NOMO-1 (cell line): ENCODE measurements at regions not wholly inside any gene's neighbourhood (a gene's known extent, or its start where the extent isn't known, plus 50 kb on each side); places are given as distances from the start of the nearest gene placed in this dataset.
"Not testable (repeated sequence)": the region's sequence is repeated elsewhere in the genome, so short reads cannot be mapped to it uniquely, and the experiment has no call there.

Experiments used
- DNase-seq, 2 experiments: peaks; one replicate each; lab custom pipeline; 2025; ENCODE audit not compliant: unreplicated experiment in 2 of 2; lab: John Stamatoyannopoulos, UW

DNA sequence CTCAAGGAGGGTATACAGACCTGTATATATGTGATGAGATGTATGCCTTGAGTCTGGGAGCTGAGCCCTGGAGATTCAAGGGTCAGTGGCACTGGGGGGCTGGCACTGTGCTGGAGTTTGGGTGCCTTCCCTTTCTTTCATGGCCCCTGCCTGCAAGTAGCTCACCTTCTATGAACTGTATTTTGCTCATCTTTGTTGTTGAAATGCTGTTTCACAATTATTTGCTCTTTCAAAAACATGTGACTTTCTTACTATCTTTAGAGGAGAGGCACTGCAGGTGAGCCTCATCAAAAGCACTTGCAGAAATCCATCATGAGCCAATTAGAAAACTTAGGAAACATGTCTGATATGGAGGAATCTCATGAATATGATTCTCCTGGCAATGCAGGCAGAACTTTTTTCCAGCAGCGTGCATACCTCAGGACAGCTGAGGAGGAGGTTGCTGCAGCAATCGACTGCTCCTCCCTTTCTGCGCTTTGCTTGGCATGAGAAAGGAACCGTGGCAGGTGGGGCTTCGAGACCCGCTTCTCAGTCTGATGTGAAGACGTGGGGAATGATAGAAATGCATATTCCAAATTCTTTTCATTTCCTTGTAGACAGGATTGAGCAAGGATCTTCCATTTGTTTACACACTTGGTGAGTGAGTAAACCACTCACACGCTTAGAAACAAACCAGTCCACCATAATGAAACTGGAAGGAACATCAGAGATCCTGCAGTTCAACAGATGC lies 178.4 kb upstream of the E2F8 start:
- DNase-seq: no peak

DNA sequence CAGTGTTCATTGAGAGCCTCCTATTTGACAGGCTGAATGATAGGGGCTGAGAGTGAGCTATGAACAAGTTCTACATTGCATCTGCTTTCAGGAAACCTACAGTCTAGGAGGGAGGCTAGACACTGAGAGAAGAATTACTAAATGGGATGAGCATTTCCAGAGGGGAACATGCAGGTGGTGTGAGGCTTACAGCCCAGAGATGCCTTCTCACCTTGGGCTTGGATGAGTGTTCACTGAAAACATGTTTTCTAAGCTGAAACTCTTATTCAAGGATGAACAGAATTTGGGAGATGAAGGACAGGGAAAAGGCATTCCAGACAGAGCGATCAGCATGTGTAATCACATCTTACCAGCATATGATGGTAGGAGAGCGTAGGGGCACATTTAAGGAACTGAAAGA lies 177.5 kb upstream of the E2F8 start:
- DNase-seq: no peak

DNA sequence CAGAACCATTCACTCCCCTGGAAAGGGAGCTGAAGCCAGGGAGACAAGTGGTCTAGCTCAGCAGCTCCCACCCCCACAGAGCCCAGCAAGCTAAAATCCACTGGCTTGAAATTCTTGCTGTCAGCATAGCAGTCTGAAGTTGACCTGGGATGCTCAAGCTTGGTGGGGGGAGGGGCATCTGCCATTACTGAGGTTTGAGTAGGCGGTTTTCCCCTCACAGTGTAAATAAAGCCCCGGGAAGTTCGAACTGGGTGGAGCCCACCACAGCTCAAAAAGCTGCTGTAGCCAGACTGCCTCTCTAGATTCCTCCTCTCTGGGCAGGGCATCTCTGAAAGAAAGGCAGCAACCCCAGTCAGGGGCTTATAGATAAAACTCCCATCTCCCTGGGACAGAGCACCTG lies 171.3 kb upstream of the E2F8 start:
- not testable (repeated sequence) for DNase-seq

DNA sequence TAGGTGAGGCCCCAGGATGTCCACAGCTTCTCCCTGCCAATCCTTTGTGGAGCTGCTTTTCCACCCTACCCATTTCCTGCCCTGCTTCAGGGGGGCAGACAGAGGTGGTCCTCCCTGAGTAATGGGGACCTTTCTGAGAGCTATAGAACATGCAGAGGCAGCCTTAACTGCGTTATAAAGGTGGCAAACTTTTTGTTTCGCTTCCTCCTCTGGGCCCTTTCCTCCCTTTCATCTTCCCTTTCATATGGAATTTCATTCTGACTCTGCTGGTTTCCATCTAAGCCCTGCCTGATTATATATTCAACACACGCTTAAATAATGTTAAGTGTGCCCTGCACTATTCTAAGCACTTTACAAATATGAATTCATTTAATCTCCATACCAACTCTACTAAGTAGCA lies 169.3 kb upstream of the E2F8 start:
- no peak for DNase-seq

DNA sequence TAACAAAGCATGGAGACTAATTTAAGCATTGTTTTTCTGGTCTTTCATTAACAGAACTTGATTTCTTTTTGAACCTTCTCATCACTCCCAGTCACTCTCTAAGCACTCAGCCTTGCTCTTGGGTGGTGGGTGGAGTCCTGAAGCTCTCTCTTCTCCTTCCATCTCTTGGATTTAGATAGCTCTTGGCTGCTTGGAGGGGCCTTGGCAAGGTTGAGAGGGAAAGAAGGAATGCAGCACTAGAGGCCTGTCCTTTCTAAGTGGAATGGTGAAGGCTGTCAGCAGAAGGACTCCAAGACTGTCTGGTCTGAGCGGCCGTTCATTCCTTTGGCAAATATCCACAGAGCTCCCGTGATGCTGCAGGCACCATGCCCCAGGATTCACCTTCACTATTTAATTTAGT lies 168.6 kb upstream of the E2F8 start:
- DNase-seq: no peak

DNA sequence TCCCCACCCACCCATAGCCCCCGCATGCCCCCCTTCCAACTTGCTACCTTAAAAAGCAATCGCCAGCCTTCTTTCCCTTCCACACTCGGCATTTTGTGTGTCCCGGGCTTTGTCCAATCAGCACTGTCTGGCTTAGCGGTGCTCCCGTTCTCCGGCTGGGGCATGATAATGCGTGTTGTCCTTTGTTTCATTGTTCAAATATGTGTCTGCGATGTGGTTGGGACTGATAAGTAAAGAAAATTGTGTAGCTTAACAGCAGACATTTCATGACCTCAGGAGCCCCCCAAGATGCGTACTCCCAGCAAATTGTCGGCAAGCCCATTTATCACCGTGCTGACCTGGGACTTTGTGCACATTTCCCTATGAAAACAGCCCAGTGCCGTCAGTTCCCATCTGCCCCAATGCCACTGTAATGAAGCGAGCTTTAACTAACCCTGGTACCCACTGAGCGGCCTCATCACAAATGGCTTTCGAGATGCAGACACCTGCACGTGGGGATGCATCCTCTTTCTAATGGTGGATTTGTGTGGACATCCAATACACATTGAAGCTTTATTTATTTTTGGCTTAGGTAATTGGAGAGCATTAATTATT lies 167.0 kb upstream of the E2F8 start:
- DNase-seq: no peak

DNA sequence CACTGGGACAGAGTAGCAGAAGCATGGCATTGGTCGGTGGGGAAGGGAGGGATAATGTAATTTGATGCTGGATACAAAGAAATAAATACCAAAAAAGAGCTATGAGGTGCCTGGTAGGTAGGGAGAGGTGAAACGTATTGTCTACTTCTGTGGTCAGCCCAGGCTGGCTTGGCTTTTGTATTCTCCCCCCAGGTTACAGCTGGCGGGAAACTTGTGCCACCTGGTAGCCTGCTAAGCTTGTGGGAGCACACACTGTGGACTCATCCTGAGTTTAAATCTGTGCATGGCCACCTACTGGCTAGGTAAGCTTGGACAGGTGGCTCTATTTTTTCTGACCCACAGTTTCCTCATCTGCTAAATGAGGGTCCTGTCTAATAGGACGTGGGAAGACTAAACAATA lies 165.2 kb upstream of the E2F8 start:
- DNase-seq: no peak

DNA sequence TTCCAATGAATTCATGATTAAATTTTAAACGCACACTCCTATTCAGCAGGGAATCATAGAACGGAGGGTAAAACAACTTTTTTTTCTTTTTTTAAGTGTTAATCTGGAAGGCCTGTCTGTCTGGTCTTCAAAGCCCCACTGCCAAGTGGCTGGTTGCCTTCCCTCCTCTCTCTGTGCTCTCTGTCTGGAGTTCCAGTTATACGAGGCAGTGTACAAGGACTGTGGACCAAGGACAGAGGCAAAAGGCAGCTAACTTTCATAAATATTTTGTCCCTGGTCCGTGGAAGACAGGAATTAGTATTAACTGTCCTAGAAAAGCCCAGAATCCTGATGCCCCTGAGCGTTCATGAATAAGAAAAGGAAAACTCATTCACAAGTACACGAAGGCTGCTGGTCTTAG lies 164.0 kb upstream of the E2F8 start:
- no peak for DNase-seq

DNA sequence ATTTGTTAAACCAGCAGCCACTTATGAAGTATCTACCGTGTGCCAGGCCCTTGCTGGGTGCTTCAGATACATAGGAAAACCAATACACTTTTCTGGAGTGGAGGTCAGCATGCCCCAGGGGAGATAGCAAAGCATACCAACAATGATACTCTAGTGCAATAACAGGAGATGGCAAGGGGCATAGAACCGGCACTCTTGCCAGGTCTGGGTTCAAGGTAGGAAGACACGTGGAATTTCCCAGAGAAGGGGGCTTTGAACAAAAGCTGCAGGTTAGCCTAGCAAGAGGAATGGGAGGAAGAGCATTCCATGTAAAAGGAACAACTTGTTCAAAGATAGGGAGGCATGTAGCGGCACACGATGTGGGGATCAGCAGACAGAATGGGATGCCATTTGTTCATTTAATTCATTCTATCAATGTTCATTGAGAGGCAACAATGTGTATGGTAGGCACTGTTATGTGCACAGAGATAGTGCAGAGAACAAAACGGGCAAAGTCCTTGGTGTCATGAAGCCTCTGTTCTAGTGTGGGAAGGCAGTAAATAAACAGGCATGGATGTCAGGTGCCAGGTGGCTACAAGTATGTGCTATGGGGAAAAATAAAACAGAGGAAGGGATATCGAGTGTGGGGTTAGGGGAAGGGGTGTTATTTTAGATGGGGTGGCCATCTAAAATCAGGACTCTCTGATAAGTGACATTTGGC lies 162.6 kb upstream of the E2F8 start:
- no peak for DNase-seq

DNA sequence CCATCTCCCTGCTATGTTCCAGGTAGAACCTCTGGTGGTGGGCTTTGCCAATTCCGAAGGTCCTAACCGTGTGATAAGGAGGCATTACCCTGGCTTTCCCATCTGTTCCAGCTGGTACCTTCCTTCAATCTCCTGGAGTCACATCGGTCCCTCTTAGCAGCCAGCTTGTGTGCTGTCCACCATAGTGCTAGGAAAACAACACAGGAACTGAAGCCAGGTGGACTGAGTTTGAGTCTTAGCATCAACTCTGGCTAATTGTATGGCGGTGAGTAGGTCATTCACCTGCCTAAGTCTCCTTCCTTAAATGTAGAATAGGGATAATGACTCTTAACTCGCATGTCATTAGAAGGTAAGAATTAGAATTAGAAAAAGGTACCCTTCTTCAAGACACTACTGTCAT lies 159.6 kb upstream of the E2F8 start:
- DNase-seq: no peak

DNA sequence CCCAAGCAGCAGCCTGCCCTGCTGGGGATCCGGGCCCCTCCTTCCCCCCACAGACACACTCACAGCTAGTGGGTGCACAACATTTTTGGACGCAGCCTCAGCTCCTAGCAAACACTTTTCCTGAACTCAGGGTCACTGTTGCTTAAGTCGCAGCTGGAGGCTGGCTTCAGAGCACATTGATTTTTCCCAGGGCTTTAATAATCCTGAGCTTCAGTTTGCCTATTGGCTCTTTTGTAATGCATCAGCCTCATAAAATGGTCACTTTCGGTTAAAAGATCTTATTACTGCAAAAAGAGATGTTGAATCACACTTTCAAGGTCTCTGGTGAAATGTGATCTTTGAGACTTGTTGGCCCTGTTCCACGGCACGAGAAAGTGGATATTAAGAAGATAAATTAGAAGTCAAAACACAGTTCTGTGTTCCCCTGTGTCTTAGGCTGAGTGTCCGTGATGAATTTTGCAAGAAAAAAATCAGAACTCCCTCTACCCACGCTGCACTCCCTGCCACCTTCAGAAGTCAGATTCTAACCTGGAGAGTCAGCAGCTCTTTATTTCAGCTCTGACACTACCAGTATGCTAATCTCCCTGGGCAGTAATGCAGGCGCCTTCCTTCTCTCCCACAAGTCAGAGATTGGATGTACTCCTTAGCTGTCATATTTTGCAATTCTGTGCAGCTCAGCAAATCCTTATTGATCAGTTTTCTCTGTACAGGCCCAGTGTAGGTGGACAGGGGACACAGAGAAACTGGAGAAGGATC lies 158.2 kb upstream of the E2F8 start:
- DNase-seq: no peak

DNA sequence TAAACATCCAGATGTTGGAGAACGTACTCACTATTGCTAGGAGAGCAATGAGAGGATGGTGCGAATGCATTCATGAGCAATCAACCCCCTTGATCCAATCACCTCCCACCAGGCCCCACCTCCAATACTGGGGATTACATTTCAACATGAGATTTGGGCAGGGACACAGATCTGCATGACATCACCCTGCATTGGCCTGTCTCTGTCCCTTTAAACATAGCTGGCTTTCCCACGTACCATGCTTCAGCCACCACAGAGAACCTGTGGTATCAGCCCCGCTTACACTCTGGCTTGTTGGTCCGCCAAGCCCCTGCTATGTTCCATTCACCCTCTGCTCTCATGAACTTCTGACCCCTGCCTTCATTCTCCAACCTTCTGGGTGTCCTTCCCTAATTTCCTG lies 157.5 kb upstream of the E2F8 start:
- DNase-seq: no peak

DNA sequence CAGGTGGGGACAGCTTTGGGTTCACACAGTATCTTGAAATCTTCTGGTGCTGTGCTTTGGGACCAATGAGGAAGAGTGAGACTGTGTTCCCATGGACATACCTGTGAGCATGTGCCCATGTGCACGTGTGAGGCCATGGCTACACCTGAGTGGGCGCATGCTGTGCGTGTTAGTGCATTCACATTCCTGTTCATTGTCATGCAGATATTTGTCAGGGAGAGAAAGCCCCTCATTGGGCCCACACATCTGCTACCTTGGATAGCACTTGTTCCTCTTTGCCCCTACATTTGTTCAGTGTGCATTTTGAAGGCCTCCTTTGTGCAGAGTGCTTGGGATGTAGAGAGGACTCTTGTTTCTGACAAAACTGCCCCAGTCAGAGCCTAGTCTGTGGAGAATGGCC lies 154.3 kb upstream of the E2F8 start:
- DNase-seq: no peak

DNA sequence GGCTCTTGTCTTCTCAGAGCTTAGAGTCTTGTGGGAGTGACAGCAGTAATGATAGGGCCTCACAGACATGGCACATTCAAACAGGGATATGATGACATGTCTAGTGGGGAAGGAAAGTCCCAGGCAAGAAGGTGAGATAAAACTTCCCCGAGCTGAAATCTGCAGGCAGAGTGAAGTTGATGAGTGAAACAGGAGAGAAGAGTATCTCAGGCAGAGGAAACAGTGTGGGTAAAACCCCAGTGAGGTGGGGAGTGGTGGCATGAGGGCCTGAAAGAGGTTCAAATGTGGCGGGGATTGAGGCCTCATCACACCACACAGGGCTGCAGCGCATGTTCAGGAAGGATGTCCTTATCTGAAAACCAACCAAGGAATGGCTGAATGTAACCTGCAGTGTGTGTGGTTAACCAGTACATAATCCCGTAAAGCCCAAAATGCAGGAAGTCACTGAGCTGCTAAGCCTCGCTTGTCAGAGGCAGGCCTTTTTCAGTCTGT lies 153.8 kb upstream of the E2F8 start:
- no peak for DNase-seq

DNA sequence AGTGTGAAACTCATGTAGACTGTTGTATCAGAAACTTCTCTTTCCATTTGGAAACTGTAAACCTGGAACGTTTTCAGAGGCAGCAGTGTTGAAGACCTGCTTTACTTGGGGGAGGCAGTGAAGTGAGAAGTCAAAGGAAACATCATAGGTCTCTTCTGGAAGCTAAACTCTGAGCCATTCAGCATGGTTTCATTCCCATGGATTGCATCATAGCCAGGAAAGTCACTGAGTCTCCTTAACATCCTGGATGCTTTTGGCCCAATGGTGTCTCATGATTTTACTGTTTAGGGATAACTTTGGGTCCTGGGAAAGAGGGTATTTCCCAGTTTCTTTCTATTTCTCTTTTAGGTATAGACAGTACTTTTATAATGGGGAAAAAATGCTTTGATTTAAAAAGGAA lies 153.2 kb upstream of the E2F8 start:
- no peak for DNase-seq

DNA sequence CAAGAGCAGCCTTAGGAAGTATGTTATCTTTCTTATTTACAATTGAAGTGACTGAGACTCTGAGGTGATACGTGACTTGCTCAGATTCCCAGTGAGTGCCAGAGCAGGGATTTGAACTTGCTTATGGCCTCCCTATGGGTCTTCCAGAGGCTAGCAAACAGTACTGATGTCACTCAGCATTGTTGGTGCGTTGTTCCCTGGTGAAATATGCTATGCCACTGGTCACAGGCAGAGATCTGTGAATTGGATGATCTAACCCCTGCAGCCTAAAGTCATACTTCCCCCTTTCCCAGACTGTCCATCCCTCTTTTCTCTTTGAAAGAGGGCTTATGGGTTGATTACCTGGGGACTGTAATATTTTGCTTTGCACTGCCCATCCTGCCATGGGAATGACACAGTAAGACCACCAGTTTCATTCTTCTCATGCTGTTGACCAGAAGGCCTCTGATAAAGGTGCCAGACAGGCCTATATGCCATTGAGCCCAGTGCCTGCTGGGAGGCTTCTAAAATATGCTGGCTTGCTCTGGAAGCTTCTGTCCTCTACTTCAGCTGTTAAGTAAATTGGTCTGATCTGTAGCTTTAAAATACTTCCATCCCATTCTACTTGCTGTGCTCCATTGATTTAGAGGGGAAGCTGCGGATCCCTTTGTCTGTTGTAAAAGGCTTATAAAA lies 152.2 kb upstream of the E2F8 start:
- no peak for DNase-seq

DNA sequence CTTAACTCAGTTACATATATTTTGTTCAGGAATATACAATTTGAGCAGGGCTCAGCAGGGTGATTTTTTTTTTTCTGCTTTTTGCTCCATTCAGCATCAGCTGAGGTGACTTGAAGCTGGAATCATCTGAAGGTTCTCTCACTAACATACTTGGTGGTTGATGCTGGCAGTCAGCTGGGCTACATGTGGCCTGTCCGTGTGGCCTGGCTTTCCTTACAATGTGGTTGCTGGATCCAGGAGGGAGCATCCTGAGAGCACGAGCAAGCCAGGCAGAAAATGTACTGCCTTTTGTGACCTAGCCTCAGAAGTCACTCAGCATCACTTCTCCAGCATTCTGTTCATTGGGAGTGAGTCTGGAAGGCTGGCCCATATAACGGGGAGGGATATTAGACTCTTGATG lies 151.6 kb upstream of the E2F8 start:
- DNase-seq: no peak

DNA sequence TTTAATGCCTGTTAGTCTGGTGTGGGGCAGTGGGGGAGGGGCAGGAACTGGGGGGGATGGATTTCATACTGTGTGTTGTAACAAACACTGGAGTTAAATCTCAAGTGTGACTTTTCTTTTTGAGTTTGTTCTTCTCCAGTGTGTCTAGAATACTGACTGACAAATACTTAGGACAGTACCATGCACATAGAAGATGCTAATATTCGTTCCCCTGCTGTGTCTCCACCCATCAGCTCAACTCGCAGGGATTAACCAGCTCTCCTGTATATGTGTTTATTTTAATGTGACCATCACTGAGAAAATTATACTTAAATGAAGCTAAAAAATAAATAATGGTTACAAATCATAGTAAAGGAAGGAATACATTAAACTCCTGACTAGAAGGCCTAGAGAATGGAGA lies 150.9 kb upstream of the E2F8 start:
- DNase-seq: no peak

DNA sequence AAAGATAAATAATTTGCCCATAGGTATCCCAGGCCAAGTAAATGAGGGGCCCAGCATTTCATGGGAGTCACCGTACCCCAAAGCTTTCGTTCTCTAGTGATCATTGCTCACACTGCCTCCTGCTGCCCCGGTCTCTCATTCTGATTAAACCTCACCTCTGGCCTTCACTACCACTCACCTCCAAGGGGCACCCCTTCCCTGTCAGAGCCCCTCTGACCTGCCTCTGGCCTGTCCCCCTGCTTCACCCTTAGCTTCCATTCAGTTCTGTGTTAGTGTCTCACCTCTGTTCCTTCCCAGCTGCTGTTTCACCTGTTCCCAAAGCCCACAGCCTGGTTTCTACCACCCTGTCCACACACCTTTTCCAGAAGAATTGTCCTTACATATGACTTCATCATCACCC lies 150.3 kb upstream of the E2F8 start:
- DNase-seq: no peak

DNA sequence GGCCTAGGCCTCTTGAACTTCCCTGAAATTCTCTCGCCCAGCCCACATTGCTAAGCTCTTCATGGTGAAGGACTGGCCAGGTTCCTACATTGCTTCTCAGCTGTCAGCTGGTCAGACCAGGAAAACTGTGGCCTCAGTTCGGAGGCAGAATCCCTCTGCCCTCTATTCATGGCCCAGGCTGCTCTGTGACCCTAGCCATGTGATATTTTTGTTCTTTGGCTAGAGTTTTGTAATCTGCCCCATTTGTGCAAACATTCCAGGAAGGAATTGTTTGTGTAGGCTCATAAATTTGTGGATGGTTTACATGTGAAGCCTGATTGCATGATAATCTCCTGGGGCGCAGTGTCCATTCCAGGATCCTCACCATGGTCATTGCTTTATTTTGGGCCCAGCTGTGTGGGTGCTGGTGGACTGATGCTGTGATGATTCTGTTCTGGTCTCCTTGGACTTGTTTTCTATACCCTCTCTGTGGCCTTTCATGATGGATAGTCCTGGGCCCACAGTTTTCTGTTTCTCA lies 149.1 kb upstream of the E2F8 start:
- DNase-seq: no peak

DNA sequence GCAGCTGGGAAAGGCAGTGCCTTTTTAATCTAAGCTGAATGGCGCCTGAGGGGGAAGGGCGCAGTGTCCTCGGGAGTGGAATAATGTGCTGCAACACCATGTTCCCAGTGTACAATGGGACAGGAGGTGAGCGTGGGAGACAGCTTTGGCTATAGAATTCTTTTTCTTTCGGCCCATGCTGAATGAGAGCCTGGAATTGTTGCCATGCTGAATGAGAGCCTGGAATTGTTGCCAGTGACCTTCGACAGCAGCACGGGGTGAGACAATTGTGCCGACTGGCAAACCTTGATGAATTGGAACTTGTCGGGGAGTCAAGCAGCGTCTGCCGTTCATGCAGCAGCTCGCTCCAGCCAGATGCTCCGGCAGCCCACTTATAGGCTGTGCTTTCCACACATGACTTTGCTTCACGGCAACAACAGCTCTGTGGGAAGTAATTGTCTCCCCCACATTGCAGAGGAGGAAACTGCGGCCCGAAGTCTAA lies 141.4 kb upstream of the E2F8 start:
- no peak for DNase-seq
